SK-N-MC (cell line): ENCODE measurements at regions not wholly inside any gene's neighbourhood (a gene's known extent, or its start where the extent isn't known, plus 50 kb on each side); places are given as distances from the start of the nearest gene placed in this dataset.

ENCODE experiments used
- EZH2 ChIP-seq: fragments of 200-600 bp; sonication (generic); IDR thresholded peaks from one replicate; pipeline ENCODE4 v1.6.1; 2017; ENCODE audit warnings: antibody characterized with exemption
- FOXP2 ChIP-seq: optimal IDR thresholded peaks from 2 replicates; pipeline ENCODE3; 2011; ENCODE audit warnings: mild to moderate bottlenecking, moderate library complexity; ENCODE audit not compliant: insufficient read depth; ENCODE audit errors: extremely low read length, control extremely low read depth
- POLR2AphosphoS5 ChIP-seq: IDR thresholded peaks from 2 replicates; pipeline ENCODE4 v1.6.1; 2012; ENCODE audit warnings: mild to moderate bottlenecking, low read depth, low read length, borderline replicate concordance

DNA sequence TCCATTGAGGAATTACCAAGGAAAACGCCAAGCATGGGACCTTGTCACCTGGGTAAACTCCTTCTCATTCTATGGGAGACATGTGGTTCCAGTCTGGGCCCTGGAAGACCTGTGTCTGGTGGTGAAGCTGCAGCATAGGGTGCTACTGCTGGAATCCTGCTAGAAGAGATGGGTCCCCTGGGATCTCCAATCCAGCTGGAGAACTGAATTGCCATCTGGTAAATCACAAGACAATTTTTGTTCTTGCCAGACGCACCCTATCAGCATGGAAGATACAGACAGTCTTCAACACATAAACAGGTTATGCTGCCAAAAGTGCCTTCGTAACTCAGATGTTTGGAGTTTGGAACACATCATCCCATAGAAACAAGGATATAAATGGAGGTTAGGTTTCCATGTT lies 424.0 kb upstream of the BRINP1 start:
- TF ChIP-seq EZH2: no peak
- no peak for TF ChIP-seq POLR2AphosphoS5
- no peak for TF ChIP-seq FOXP2
